ENCODE measurements at regions not wholly inside any gene's neighbourhood (a gene's known extent, or its start where the extent isn't known, plus 50 kb on each side); places are given as distances from the start of the nearest gene placed in this dataset.

DNA sequence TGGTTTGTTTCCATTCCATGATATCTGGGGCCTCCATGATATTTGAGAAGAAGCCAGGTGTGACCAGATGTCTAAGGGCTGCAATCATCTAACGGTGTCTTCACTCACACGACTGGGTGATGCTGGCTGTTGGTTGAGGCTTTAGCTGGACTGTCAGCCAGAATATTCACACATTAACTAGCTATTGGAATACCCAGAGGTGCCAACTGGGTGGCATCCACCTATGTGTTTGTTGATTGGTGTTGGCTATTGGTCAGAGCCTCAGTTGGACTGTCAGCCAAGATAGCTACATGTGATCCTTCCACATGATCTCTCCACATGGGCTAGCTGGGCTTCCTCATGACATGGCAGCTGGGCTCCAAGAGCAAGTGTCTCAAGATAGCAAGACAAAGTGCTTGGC lies 117.4 kb downstream of the CDCA7 start:
- no peak for ATAC-seq

DNA sequence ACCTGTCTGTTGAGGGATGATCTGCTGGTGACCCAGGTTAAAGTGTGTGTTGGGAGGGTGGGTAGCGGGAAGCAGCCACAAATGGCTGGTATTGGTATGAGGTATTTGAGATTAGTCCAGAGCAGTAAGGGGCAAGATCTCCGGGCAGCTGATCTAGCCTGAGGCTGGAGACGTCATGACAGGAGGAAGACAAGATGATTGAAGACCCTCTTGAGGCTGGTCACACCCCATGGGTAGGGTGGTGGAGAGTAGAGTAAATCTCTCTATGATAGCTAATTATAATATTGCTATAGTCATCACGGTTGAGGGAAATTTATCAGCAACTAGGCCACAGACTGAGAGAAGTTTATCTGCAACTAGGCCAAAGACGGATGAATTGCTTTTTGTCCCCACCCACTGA lies 128.5 kb downstream of the CDCA7 start:
- no peak for TF ChIP-seq GLIS3 (CRISPR knock-in tag; IDR thresholded peaks at IDR 0.05)
- no peak for TF ChIP-seq TOX (CRISPR knock-in tag; IDR thresholded peaks at IDR 0.05; ENCODE audit: borderline replicate concordance)
- TF ChIP-seq ESRRG (CRISPR knock-in tag; IDR thresholded peaks at IDR 0.05), result no peak
- TF ChIP-seq ZNF70 (CRISPR knock-in tag; IDR thresholded peaks at IDR 0.05), result no peak
- TF ChIP-seq RARB (CRISPR knock-in tag; IDR thresholded peaks at IDR 0.05), result no peak
- no peak for ATAC-seq

More for the DNA sequence above, 117.4 kb downstream of the CDCA7 start:
- TF ChIP-seq ZNF70 (CRISPR knock-in tag; IDR thresholded peaks at IDR 0.05), result no peak
- no peak for TF ChIP-seq POU6F1 (CRISPR knock-in tag; IDR thresholded peaks at IDR 0.05; ENCODE audit: borderline replicate concordance, low read depth)
- no peak for TF ChIP-seq TOX (CRISPR knock-in tag; IDR thresholded peaks at IDR 0.05; ENCODE audit: borderline replicate concordance)
- TF ChIP-seq, protein P1, sequence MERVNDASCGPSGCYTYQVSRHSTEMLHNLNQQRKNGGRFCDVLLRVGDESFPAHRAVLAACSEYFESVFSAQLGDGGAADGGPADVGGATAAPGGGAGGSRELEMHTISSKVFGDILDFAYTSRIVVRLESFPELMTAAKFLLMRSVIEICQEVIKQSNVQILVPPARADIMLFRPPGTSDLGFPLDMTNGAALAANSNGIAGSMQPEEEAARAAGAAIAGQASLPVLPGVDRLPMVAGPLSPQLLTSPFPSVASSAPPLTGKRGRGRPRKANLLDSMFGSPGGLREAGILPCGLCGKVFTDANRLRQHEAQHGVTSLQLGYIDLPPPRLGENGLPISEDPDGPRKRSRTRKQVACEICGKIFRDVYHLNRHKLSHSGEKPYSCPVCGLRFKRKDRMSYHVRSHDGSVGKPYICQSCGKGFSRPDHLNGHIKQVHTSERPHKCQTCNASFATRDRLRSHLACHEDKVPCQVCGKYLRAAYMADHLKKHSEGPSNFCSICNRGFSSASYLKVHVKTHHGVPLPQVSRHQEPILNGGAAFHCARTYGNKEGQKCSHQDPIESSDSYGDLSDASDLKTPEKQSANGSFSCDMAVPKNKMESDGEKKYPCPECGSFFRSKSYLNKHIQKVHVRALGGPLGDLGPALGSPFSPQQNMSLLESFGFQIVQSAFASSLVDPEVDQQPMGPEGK (CRISPR knock-in tag; IDR thresholded peaks at IDR 0.05; ENCODE audit: borderline replicate concordance), result no peak
- TF ChIP-seq, protein P2, sequence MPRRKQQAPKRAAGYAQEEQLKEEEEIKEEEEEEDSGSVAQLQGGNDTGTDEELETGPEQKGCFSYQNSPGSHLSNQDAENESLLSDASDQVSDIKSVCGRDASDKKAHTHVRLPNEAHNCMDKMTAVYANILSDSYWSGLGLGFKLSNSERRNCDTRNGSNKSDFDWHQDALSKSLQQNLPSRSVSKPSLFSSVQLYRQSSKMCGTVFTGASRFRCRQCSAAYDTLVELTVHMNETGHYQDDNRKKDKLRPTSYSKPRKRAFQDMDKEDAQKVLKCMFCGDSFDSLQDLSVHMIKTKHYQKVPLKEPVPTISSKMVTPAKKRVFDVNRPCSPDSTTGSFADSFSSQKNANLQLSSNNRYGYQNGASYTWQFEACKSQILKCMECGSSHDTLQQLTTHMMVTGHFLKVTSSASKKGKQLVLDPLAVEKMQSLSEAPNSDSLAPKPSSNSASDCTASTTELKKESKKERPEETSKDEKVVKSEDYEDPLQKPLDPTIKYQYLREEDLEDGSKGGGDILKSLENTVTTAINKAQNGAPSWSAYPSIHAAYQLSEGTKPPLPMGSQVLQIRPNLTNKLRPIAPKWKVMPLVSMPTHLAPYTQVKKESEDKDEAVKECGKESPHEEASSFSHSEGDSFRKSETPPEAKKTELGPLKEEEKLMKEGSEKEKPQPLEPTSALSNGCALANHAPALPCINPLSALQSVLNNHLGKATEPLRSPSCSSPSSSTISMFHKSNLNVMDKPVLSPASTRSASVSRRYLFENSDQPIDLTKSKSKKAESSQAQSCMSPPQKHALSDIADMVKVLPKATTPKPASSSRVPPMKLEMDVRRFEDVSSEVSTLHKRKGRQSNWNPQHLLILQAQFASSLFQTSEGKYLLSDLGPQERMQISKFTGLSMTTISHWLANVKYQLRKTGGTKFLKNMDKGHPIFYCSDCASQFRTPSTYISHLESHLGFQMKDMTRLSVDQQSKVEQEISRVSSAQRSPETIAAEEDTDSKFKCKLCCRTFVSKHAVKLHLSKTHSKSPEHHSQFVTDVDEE (CRISPR knock-in tag; IDR thresholded peaks at IDR 0.05), result no peak
- no peak for TF ChIP-seq GLIS3 (CRISPR knock-in tag; IDR thresholded peaks at IDR 0.05)
- no peak for TF ChIP-seq BACH2 (CRISPR knock-in tag; IDR thresholded peaks at IDR 0.05; ENCODE audit: borderline replicate concordance)
- TF ChIP-seq ARNTL (CRISPR knock-in tag; IDR thresholded peaks at IDR 0.05; ENCODE audit: borderline replicate concordance, low read depth), result no peak
- no peak for TF ChIP-seq OSR1 (CRISPR knock-in tag; IDR thresholded peaks at IDR 0.05)
- TF ChIP-seq ZFP30 (CRISPR knock-in tag; IDR thresholded peaks at IDR 0.05), result no peak
- TF ChIP-seq ZC3H10 (CRISPR knock-in tag; IDR thresholded peaks at IDR 0.05), result no peak
- TF ChIP-seq CREB5 (CRISPR knock-in tag; IDR thresholded peaks at IDR 0.05; ENCODE audit: low read depth), result no peak
- no peak for TF ChIP-seq PPARA (CRISPR knock-in tag; IDR thresholded peaks at IDR 0.05; ENCODE audit: borderline replicate concordance)
- no peak for TF ChIP-seq CSRNP3 (CRISPR knock-in tag; IDR thresholded peaks at IDR 0.05)
- TF ChIP-seq ISL1 (CRISPR knock-in tag; IDR thresholded peaks at IDR 0.05), result no peak

- TF ChIP-seq CREB5 (CRISPR knock-in tag; IDR thresholded peaks at IDR 0.05; ENCODE audit: low read depth) (no peak), ISL1 (CRISPR knock-in tag; IDR thresholded peaks at IDR 0.05) (no peak), ZC3H10 (CRISPR knock-in tag; IDR thresholded peaks at IDR 0.05) (no peak), ZFP30 (CRISPR knock-in tag; IDR thresholded peaks at IDR 0.05) (no peak), ZNF70 (CRISPR knock-in tag; IDR thresholded peaks at IDR 0.05) (no peak)
- no peak for ATAC-seq
Measured at GRCh38 chr2:173488861-173489260, 134.2 kb downstream of the CDCA7 start.

GRCh38 chr2:173491418-173491817 lies 136.7 kb downstream of the CDCA7 start:
- no peak for TF ChIP-seq ZFP30 (CRISPR knock-in tag; IDR thresholded peaks at IDR 0.05)
- TF ChIP-seq ZNF8 (CRISPR knock-in tag; IDR thresholded peaks at IDR 0.05), result no peak
- TF ChIP-seq RARB (CRISPR knock-in tag; IDR thresholded peaks at IDR 0.05), result no peak
- no peak for TF ChIP-seq ISL1 (CRISPR knock-in tag; IDR thresholded peaks at IDR 0.05)
- TF ChIP-seq SNAI2 (CRISPR knock-in tag; IDR thresholded peaks at IDR 0.05), result no peak
- TF ChIP-seq, protein P1 (CRISPR knock-in tag; IDR thresholded peaks at IDR 0.05; ENCODE audit: borderline replicate concordance), result no peak
- no peak for TF ChIP-seq OSR1 (CRISPR knock-in tag; IDR thresholded peaks at IDR 0.05)
- TF ChIP-seq PPARA (CRISPR knock-in tag; IDR thresholded peaks at IDR 0.05; ENCODE audit: borderline replicate concordance), result no peak
- no peak for ATAC-seq

All from SK-N-SH treated with all-trans-retinoic acid at 6 μM for 48 hours (cell line).